ENCODE measurements at regions not wholly inside any gene's neighbourhood (a gene's known extent, or its start where the extent isn't known, plus 50 kb on each side); places are given as distances from the start of the nearest gene placed in this dataset.

GRCh38 chr9:86724529-86724928, 222.8 kb downstream of the GAS1 start:
- TF ChIP-seq EZH2 (IDR thresholded peaks at IDR 0.05; ENCODE audit: borderline replicate concordance, insufficient read depth, low read length, poor library complexity, severe bottlenecking) (no peak), CTCF (IDR thresholded peaks at IDR 0.05; ENCODE audit: poor library complexity, severe bottlenecking) (no peak)

Measured in neural cell (in vitro differentiated cells).